Liver (tissue), 7 donors: ENCODE measurements at regions not wholly inside any gene's neighbourhood (a gene's known extent, or its start where the extent isn't known, plus 50 kb on each side); places are given as distances from the start of the nearest gene placed in this dataset.
"Not testable (repeated sequence)": the region's sequence is repeated elsewhere in the genome, so short reads cannot be mapped to it uniquely, and the experiment has no call there.

Experiments
- DNase-seq: peaks from one replicate; pipeline ENCODE4 v3.0.0-alpha.2; 2017; ENCODE audit warnings: low spot score
- H3K27ac ChIP-seq, 2 donors: one replicate each; pipeline ENCODE4 v1.7.0; 2013; ENCODE audit warnings: inconsistent platforms in 2 of 2, low read length in 2 of 2, control low read depth in 1 of 2, low read depth in 1 of 2, mild to moderate bottlenecking in 1 of 2
- H3K27me3 ChIP-seq, 4 donors: one replicate each; pipeline versions ENCODE4 v1.6.1 to v1.7.0; 2013; ENCODE audit warnings: low read length in 3 of 4, inconsistent platforms in 1 of 4, mild to moderate bottlenecking in 1 of 4, moderate library complexity in 1 of 4; ENCODE audit not compliant: control insufficient read depth in 4 of 4, insufficient read depth in 4 of 4
- H3K36me3 ChIP-seq, 4 donors: one replicate each; pipeline versions ENCODE4 v1.6.1 to v1.7.0; 2013; ENCODE audit warnings: low read length in 3 of 4, mild to moderate bottlenecking in 3 of 4, low read depth in 1 of 4, moderate library complexity in 1 of 4; ENCODE audit not compliant: control insufficient read depth in 4 of 4, insufficient read depth in 3 of 4
- H3K4me1 ChIP-seq, 4 donors: one replicate each; pipeline versions ENCODE4 v1.6.1 to v1.7.0; 2013; ENCODE audit warnings: low read length in 3 of 4, mild to moderate bottlenecking in 3 of 4, moderate library complexity in 1 of 4; ENCODE audit not compliant: control insufficient read depth in 4 of 4, insufficient read depth in 4 of 4
- H3K4me3 ChIP-seq, 3 donors: one replicate each; pipeline versions ENCODE4 v1.6.1 to v1.7.0; 2013; ENCODE audit warnings: low read length in 3 of 3, control low read depth in 1 of 3, low read depth in 1 of 3, mild to moderate bottlenecking in 1 of 3
- H3K9ac ChIP-seq, 2 donors: one replicate each; pipeline ENCODE4 v1.7.0; 2013; ENCODE audit warnings: low read length in 2 of 2, mild to moderate bottlenecking in 2 of 2, moderate library complexity in 2 of 2, control low read depth in 1 of 2, low read depth in 1 of 2
- H3K9me3 ChIP-seq, 4 donors: one replicate each; pipeline versions ENCODE4 v1.6.1 to v1.7.0; 2013; ENCODE audit warnings: low read length in 3 of 4; ENCODE audit not compliant: control insufficient read depth in 4 of 4
- ATF3 ChIP-seq: IDR thresholded peaks from 2 replicates; pipeline ENCODE4 v1.6.1; 2016; ENCODE audit warnings: antibody characterized with exemption
- EGR1 ChIP-seq, 2 donors: IDR thresholded peaks; 2 replicates each; pipeline ENCODE4 v1.6.1; 2016 to 2018; ENCODE audit warnings: antibody characterized with exemption in 2 of 2, low read depth in 2 of 2
- GABPA ChIP-seq, 2 donors: IDR thresholded peaks in 1 of 2; conservative IDR thresholded peaks in 1 of 2; 2 replicates each; pipeline ENCODE4 v1.6.1; 2016; ENCODE audit warnings: antibody characterized with exemption in 2 of 2, mild to moderate bottlenecking in 1 of 2, moderate library complexity in 1 of 2
- HNF4A ChIP-seq, 2 donors: conservative IDR thresholded peaks; 2 replicates each; pipeline ENCODE4 v1.6.1; 2016; ENCODE audit warnings: antibody characterized with exemption in 2 of 2, mild to moderate bottlenecking in 2 of 2
- HNF4G ChIP-seq: IDR thresholded peaks from 2 replicates; pipeline ENCODE4 v1.6.1; 2016; ENCODE audit warnings: antibody characterized with exemption
- MAX ChIP-seq: IDR thresholded peaks from 2 replicates; pipeline ENCODE4 v1.6.1; 2016; ENCODE audit warnings: antibody characterized with exemption
- NR2F2 ChIP-seq: IDR thresholded peaks from 2 replicates; pipeline ENCODE4 v1.6.1; 2016; ENCODE audit warnings: antibody characterized with exemption
- REST ChIP-seq: IDR thresholded peaks from 2 replicates; pipeline ENCODE4 v1.6.1; 2016; ENCODE audit warnings: antibody characterized with exemption, mild to moderate bottlenecking
- ZBTB33 ChIP-seq: IDR thresholded peaks from 2 replicates; pipeline ENCODE4 v1.6.1; 2016; ENCODE audit warnings: antibody characterized with exemption
- WGBS: extraction: QIAGEN DNeasy Blood & Tissue Kit; methylation state at CpG from one replicate; pipeline ENCODE4 v1.1.7; 2013; 5-methylcytosine and 5-hydroxymethylcytosine counted together
- donor health status: healthy.
- donor health status: healthy.
- donor health status: healthy.
- donor health status: healthy.

GRCh38 chr5:92019376-92019990 lies 636.4 kb upstream of the ARRDC3 start:
- no peak for DNase-seq
- no peaks in the 10 kb centered on the region for H3K27me3 ChIP-seq
- no peaks in the 10 kb centered on the region for H3K36me3 ChIP-seq
- no peaks in the 10 kb centered on the region for H3K9me3 ChIP-seq
- H3K9ac ChIP-seq, result no peak overlapping the region
- H3K27ac ChIP-seq, result no peak overlapping the region
- TF ChIP-seq ZBTB33 (no peak), HNF4G (no peak), MAX (no peak), EGR1 (IDR thresholded peaks at IDR 0.05; ENCODE audit: low read depth in 2 of 2) (no peak), REST (no peak), HNF4A (conservative IDR thresholded peaks at IDR 0.05) (no peak), NR2F2 (no peak), GABPA (IDR thresholded peaks at IDR 0.05 in 1 of 2, conservative IDR thresholded peaks at IDR 0.05 in 1 of 2) (no peak), ATF3 (no peak)
- H3K4me3 ChIP-seq, result no peak overlapping the region
- no peaks in the 10 kb centered on the region for H3K4me1 ChIP-seq
- WGBS, result 71% methylated on average over 2 of the region's 2 CpGs

GRCh38 chr5:92017776-92018175 lies 634.7 kb upstream of the ARRDC3 start:
- Histone ChIP-seq H3K36me3 (no peaks in the 10 kb centered on the region), H3K9me3 (no peaks in the 10 kb centered on the region), H3K9ac (no peak overlapping the region), H3K4me1 (no peaks in the 10 kb centered on the region), H3K4me3 (no peak overlapping the region), H3K27me3 (no peaks in the 10 kb centered on the region), H3K27ac (no peak overlapping the region)
- no peak for TF ChIP-seq REST
- DNase-seq, result no peak

- H3K36me3 ChIP-seq, H3K4me3 ChIP-seq, H3K27me3 ChIP-seq, H3K4me1 ChIP-seq, H3K9ac ChIP-seq, H3K27ac ChIP-seq, DNase-seq, H3K9me3 ChIP-seq: not testable (repeated sequence)
- WGBS, result 72% methylated on average over 1 of the region's 1 CpG
Observed at GRCh38 chr5:92011845-92012244, 628.7 kb upstream of the ARRDC3 start.
